Body of pancreas (tissue), 4 donors: ENCODE measurements at regions not wholly inside any gene's neighbourhood (a gene's known extent, or its start where the extent isn't known, plus 50 kb on each side); places are given as distances from the start of the nearest gene placed in this dataset.

Experiments used
- ATAC-seq: fragments of 150-250 bp; one replicate; pipeline ENCODE4 v1.9.1; 2016
- DNase-seq, 4 donors: peaks; one replicate each; pipeline ENCODE4 v3.0.0-alpha.2; 2019
- H3K27ac ChIP-seq, 4 donors: fragments of 200-600 bp; sonication (generic); 1 replicate in 3 of 4; 2 replicates in 1 of 4; pipeline versions ENCODE4 v1.5.1 to v1.6.1; 2016 to 2019; ENCODE audit warnings: mild to moderate bottlenecking in 1 of 4, mixed read lengths in 1 of 4, moderate library complexity in 1 of 4
- H3K27me3 ChIP-seq, 2 donors: fragments of 200-600 bp; sonication (generic); one replicate each; pipeline ENCODE4 v1.6.0; 2016; ENCODE audit warnings: mild to moderate bottlenecking in 1 of 2
- H3K36me3 ChIP-seq, 2 donors: fragments of 200-600 bp; sonication (generic); replicated peaks in 1 of 2; 2 replicates each; pipeline ENCODE4 v1.5.1; 2016; ENCODE audit warnings: low read depth in 2 of 2; ENCODE audit not compliant: insufficient read depth in 1 of 2
- H3K4me1 ChIP-seq: fragments of 200-600 bp; sonication (generic); one replicate; pipeline ENCODE4 v1.6.0; 2016
- H3K4me3 ChIP-seq, 2 donors: fragments of 200-600 bp; sonication (generic); 1 replicate in 1 of 2; 2 replicates in 1 of 2; pipeline ENCODE4 v1.5.1; 2016 to 2019
- H3K9me3 ChIP-seq, 3 donors: fragments of 200-600 bp; sonication (generic); 1 replicate in 2 of 3; 2 replicates in 1 of 3; pipeline ENCODE4 v1.5.1; 2016
- POLR2A ChIP-seq, 3 donors: fragments of 450-650 bp; IDR thresholded peaks; one replicate each; pipeline ENCODE4 v1.6.1; 2016; ENCODE audit warnings: antibody characterized with exemption in 3 of 3, mild to moderate bottlenecking in 2 of 3
- WGBS, 2 donors: methylation state at CpG; one replicate each; pipeline ENCODE4 v1.1.5; 2017; 5-methylcytosine and 5-hydroxymethylcytosine counted together
- intact Hi-C: fragments of 100-400 bp; cut with DNase I; formaldehyde crosslinking; loops from one replicate; pipeline ENCODE4 v1.15.1; 2023
- TF ChIP-seq, protein P1 (sequence below), 7 experiments: fragments of 450-650 bp in 4 of 7; fragments of 200-600 bp in 3 of 7; sonication (generic) in 3 of 7; IDR thresholded peaks; one replicate each; pipeline ENCODE4 v1.5.1; 2016 to 2019; ENCODE audit warnings: antibody characterized with exemption in 7 of 7

GRCh38 chr5:135205632-135206349 is 171.8 kb upstream of the PITX1 start:
- no peaks in the 10 kb centered on the region for H3K4me1 ChIP-seq
- H3K9me3 ChIP-seq, result no peaks in the 10 kb centered on the region
- ATAC-seq (no peak), DNase-seq (no peak)
- 82 to 92% methylated on average over 3 of the region's 3 CpGs for WGBS, 2 donors
- no peaks in the 10 kb centered on the region for H3K36me3 ChIP-seq
- H3K27ac ChIP-seq, result no peak overlapping the region
- TF ChIP-seq, protein P1, sequence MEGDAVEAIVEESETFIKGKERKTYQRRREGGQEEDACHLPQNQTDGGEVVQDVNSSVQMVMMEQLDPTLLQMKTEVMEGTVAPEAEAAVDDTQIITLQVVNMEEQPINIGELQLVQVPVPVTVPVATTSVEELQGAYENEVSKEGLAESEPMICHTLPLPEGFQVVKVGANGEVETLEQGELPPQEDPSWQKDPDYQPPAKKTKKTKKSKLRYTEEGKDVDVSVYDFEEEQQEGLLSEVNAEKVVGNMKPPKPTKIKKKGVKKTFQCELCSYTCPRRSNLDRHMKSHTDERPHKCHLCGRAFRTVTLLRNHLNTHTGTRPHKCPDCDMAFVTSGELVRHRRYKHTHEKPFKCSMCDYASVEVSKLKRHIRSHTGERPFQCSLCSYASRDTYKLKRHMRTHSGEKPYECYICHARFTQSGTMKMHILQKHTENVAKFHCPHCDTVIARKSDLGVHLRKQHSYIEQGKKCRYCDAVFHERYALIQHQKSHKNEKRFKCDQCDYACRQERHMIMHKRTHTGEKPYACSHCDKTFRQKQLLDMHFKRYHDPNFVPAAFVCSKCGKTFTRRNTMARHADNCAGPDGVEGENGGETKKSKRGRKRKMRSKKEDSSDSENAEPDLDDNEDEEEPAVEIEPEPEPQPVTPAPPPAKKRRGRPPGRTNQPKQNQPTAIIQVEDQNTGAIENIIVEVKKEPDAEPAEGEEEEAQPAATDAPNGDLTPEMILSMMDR (IDR thresholded peaks at IDR 0.05), result no peak
- no peak for TF ChIP-seq POLR2A (IDR thresholded peaks at IDR 0.05)
- no peaks in the 10 kb centered on the region for H3K27me3 ChIP-seq
- intact Hi-C loops, result no loop called here
- no peak overlapping the region for H3K4me3 ChIP-seq

DNA sequence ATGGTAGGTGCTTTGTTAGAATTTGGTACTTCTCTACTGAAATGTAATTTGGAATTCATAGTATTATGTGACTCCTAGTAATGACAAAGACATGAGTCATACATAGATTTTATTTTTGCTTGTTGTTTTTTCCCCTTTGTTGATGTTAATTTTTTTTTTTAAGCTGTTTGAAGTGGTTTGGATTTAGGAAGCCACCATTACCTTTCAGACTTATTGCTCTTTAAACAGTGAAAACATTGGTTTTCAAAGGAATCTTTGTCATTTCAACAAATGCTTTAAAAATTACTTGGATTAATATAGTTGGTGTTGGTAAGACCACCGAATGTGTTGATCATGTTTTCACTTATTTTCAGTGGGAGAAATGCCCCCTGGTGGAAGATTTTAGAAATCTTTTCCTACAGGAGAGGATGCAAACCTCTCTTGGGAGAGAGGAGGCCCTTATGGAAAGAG is 170.1 kb upstream of the PITX1 start:
- no peaks in the 10 kb centered on the region for H3K9me3 ChIP-seq
- no peaks in the 10 kb centered on the region for H3K4me1 ChIP-seq
- H3K27me3 ChIP-seq, result no peaks in the 10 kb centered on the region
- intact Hi-C loops, result no loop called here
- ATAC-seq (no peak), DNase-seq (no peak)
- no peak overlapping the region for H3K27ac ChIP-seq
- TF ChIP-seq, protein P1 (IDR thresholded peaks at IDR 0.05), result peak in 1 of 7 experiments; percentile 19
- TF ChIP-seq POLR2A (IDR thresholded peaks at IDR 0.05), result no peak
- H3K4me3 ChIP-seq, result no peak overlapping the region
- H3K36me3 ChIP-seq, result no peaks in the 10 kb centered on the region
- 33 to 42% methylated on average over 1 of the region's 1 CpG for WGBS, 2 donors

- TF ChIP-seq, protein P1 (IDR thresholded peaks at IDR 0.05), result peak in 2 of 7 experiments; percentile 8 to 25
- TF ChIP-seq POLR2A (IDR thresholded peaks at IDR 0.05), result no peak
- Histone ChIP-seq H3K9me3 (no peaks in the 10 kb centered on the region), H3K4me3 (no peak overlapping the region), H3K4me1 (no peaks in the 10 kb centered on the region), H3K36me3 (no peaks in the 10 kb centered on the region), H3K27me3 (no peaks in the 10 kb centered on the region), H3K27ac (no peak overlapping the region)
- 68 to 71% methylated on average over 4 of the region's 4 CpGs for WGBS, 2 donors
- ATAC-seq (no peak), DNase-seq (no peak)
- intact Hi-C loops, result no loop called here
These were observed 169.6 kb upstream of the PITX1 start for GRCh38 chr5:135203593-135204036.

GRCh38 chr5:135203019-135203418 is 169.0 kb upstream of the PITX1 start:
- Histone ChIP-seq H3K4me3 (no peak overlapping the region), H3K27ac (no peak overlapping the region), H3K4me1 (no peaks in the 10 kb centered on the region), H3K9me3 (no peaks in the 10 kb centered on the region), H3K36me3 (no peaks in the 10 kb centered on the region), H3K27me3 (no peaks in the 10 kb centered on the region)
- intact Hi-C loops, result no loop called here
- DNase-seq (no peak), ATAC-seq (no peak)
- TF ChIP-seq, protein P1 (IDR thresholded peaks at IDR 0.05), result no peak
- no peak for TF ChIP-seq POLR2A (IDR thresholded peaks at IDR 0.05)
- WGBS, 2 donors, result 88 to 94% methylated on average over 2 of the region's 2 CpGs

DNA sequence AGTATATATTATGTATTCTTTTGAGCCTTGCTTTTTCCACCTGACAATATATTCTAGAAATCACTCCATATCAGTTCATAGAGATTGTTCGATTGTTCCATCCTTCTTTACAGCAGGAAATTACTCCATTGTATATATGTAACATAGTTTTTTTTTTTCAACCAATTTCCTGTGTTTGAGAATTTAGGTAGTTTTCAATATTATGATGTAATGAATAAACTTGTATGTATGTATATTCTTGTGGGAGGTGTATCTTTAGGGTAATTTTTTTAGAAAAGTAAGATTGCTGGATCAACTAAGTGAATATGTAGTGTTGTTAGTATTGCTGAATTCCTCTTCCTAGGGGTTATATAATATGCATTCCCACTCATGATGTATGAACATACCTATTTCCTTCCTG is 165.9 kb upstream of the PITX1 start:
- Histone ChIP-seq H3K9me3 (no peaks in the 10 kb centered on the region), H3K27me3 (no peaks in the 10 kb centered on the region), H3K4me3 (no peak overlapping the region), H3K27ac (no peak overlapping the region), H3K4me1 (no peaks in the 10 kb centered on the region), H3K36me3 (no peaks in the 10 kb centered on the region)
- intact Hi-C loops, result loop anchor here (10.0 kb wide), 1 partner anchor 285 kb away; no protein-coding TSS in a partner anchor
- 57 to 69% methylated on average over 1 of the region's 1 CpG for WGBS, 2 donors
- no peak for ATAC-seq
- DNase-seq, result no peak
- TF ChIP-seq, protein P1 (IDR thresholded peaks at IDR 0.05), result no peak
- no peak for TF ChIP-seq POLR2A (IDR thresholded peaks at IDR 0.05)
